ENCODE measurements at regions not wholly inside any gene's neighbourhood (a gene's known extent, or its start where the extent isn't known, plus 50 kb on each side); places are given as distances from the start of the nearest gene placed in this dataset.

DNA sequence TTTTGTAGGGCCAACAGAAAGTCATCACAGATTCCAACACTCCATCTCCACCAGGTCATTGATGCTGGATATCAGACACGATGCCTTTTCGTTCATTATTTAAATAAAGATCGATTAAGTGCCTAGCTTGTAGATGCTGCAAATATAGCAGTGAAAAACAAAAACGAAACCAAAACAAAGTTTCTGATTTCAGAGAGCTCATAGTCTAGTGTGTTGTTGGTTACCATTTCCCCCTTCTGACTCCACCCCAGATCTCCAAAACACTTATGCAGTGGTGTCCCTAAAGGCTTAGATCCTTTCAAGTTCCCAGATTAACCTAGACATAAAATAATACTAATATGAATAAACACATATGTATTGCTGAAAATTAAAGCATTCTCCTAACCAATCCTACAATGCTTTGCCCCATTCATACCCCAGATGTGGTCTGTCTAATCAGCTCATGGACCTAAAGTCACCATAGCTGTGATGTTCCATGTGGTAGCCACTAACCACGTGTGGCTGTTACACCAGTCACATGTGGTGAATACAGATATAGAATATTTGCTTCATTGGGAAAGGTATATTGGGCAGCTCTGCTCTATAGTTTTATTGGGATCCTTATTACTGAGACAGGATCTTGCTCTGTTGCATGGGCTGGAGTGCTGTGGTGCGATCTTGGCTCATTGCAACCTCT lies 787.2 kb downstream of the TDRD15 start:
- no peaks in the 10 kb centered on the region for H3K36me3 ChIP-seq (ENCODE audit: insufficient read depth, low read length)
- H3K79me2 ChIP-seq (ENCODE audit: insufficient read depth, low read length) = no peaks in the 10 kb centered on the region
- no peak overlapping the region for H2AFZ ChIP-seq (ENCODE audit: low read depth, low read length)
- H3K27me3 ChIP-seq (ENCODE audit: insufficient read depth, low read length, poor library complexity) = no peaks in the 10 kb centered on the region
- no peak for DNase-seq
- no peaks in the 10 kb centered on the region for H3K4me1 ChIP-seq (ENCODE audit: insufficient read depth, low read length)
- H3K9ac ChIP-seq (ENCODE audit: low read depth, low read length) = no peak overlapping the region
- TF ChIP-seq, protein P1, sequence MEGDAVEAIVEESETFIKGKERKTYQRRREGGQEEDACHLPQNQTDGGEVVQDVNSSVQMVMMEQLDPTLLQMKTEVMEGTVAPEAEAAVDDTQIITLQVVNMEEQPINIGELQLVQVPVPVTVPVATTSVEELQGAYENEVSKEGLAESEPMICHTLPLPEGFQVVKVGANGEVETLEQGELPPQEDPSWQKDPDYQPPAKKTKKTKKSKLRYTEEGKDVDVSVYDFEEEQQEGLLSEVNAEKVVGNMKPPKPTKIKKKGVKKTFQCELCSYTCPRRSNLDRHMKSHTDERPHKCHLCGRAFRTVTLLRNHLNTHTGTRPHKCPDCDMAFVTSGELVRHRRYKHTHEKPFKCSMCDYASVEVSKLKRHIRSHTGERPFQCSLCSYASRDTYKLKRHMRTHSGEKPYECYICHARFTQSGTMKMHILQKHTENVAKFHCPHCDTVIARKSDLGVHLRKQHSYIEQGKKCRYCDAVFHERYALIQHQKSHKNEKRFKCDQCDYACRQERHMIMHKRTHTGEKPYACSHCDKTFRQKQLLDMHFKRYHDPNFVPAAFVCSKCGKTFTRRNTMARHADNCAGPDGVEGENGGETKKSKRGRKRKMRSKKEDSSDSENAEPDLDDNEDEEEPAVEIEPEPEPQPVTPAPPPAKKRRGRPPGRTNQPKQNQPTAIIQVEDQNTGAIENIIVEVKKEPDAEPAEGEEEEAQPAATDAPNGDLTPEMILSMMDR (IDR thresholded peaks at IDR 0.05; ENCODE audit: borderline replicate concordance, extremely low read depth, low read length, poor library complexity, severe bottlenecking) = no peak
- no peak for TF ChIP-seq EZH2 (IDR thresholded peaks at IDR 0.05; ENCODE audit: borderline replicate concordance, low read depth, low read length, severe bottlenecking)
- no peak overlapping the region for H3K27ac ChIP-seq (ENCODE audit: low read length)
- no peak for ATAC-seq (ENCODE audit: insufficient read depth, low read depth)
- H3K4me3 ChIP-seq (ENCODE audit: low read depth in 1 of 2, low read length in 2 of 2) = no peak overlapping the region
- H3K9me3 ChIP-seq (ENCODE audit: insufficient read depth, low read length, severe bottlenecking) = no peaks in the 10 kb centered on the region
- H3K4me2 ChIP-seq (ENCODE audit: insufficient read depth, low read length) = no peak overlapping the region
- no peaks in the 10 kb centered on the region for H4K20me1 ChIP-seq (ENCODE audit: insufficient read depth, low read length)

DNA sequence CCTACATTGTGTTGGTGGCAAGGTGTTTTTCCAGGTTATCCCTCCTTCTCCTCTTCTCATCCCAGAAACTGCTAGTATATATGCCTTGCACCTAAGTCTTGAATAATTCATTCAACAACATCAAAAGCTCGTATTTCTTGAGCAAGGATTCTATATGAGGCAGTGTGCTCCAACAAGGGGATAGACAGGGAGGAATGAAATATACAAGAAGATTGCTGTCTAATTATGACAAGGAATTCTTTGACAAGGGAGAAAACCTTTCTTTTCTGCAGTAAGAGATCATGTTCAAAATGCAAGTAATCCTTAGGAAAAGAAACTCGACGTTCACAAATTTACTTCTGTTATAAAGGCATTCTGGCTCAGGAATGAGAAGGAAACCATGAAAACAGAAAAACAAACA lies 788.6 kb downstream of the TDRD15 start:
- Histone ChIP-seq H3K36me3 (ENCODE audit: insufficient read depth, low read length) (no peaks in the 10 kb centered on the region), H2AFZ (ENCODE audit: low read depth, low read length) (no peak overlapping the region), H4K20me1 (ENCODE audit: insufficient read depth, low read length) (no peaks in the 10 kb centered on the region), H3K27ac (ENCODE audit: low read length) (no peak overlapping the region), H3K9me3 (ENCODE audit: insufficient read depth, low read length, severe bottlenecking) (no peaks in the 10 kb centered on the region), H3K9ac (ENCODE audit: low read depth, low read length) (no peak overlapping the region), H3K4me2 (ENCODE audit: insufficient read depth, low read length) (no peak overlapping the region), H3K4me1 (ENCODE audit: insufficient read depth, low read length) (no peaks in the 10 kb centered on the region), H3K79me2 (ENCODE audit: insufficient read depth, low read length) (no peaks in the 10 kb centered on the region), H3K4me3 (ENCODE audit: low read depth in 1 of 2, low read length in 2 of 2) (no peak overlapping the region), H3K27me3 (ENCODE audit: insufficient read depth, low read length, poor library complexity) (no peaks in the 10 kb centered on the region)
- TF ChIP-seq, protein P1 (IDR thresholded peaks at IDR 0.05; ENCODE audit: borderline replicate concordance, extremely low read depth, low read length, poor library complexity, severe bottlenecking) = no peak
- TF ChIP-seq EZH2 (IDR thresholded peaks at IDR 0.05; ENCODE audit: borderline replicate concordance, low read depth, low read length, severe bottlenecking) = no peak
- no peak for ATAC-seq (ENCODE audit: insufficient read depth, low read depth)
- DNase-seq = no peak

DNA sequence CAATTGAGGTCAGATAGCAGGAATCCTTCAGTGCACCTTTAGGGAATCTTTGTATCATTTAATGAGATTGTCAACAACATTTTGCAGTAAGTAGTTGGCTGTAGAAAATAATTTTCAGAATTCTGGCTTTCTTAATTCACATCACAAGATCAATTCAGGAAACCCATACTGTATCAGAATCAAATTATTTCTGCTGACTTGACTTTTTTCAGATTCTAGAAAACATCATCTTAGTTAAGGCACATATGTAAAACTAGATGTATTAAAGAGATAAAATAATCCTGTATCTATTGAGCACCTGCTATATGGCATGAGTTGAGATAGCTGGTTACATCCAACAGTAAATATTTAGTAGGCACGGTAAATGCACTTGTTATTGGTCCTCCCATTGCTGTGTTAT lies 791.4 kb downstream of the TDRD15 start:
- ATAC-seq (ENCODE audit: insufficient read depth, low read depth) = no peak
- Histone ChIP-seq H3K4me1 (ENCODE audit: insufficient read depth, low read length) (no peaks in the 10 kb centered on the region), H3K9me3 (ENCODE audit: insufficient read depth, low read length, severe bottlenecking) (no peaks in the 10 kb centered on the region), H4K20me1 (ENCODE audit: insufficient read depth, low read length) (no peaks in the 10 kb centered on the region), H3K27ac (ENCODE audit: low read length) (no peak overlapping the region), H3K4me3 (ENCODE audit: low read depth in 1 of 2, low read length in 2 of 2) (no peak overlapping the region), H3K36me3 (ENCODE audit: insufficient read depth, low read length) (no peaks in the 10 kb centered on the region), H3K4me2 (ENCODE audit: insufficient read depth, low read length) (no peak overlapping the region), H3K79me2 (ENCODE audit: insufficient read depth, low read length) (no peaks in the 10 kb centered on the region), H2AFZ (ENCODE audit: low read depth, low read length) (no peak overlapping the region), H3K27me3 (ENCODE audit: insufficient read depth, low read length, poor library complexity) (no peaks in the 10 kb centered on the region), H3K9ac (ENCODE audit: low read depth, low read length) (no peak overlapping the region)
- TF ChIP-seq, protein P1 (IDR thresholded peaks at IDR 0.05; ENCODE audit: borderline replicate concordance, extremely low read depth, low read length, poor library complexity, severe bottlenecking) = no peak
- no peak for TF ChIP-seq EZH2 (IDR thresholded peaks at IDR 0.05; ENCODE audit: borderline replicate concordance, low read depth, low read length, severe bottlenecking)
- no peak for DNase-seq

Data from DND-41 (cell line).